Eye (tissue), 1 donor: ENCODE measurements at regions not wholly inside any gene's neighbourhood (a gene's known extent, or its start where the extent isn't known, plus 50 kb on each side); places are given as distances from the start of the nearest gene placed in this dataset.

Experiments used
- DNase-seq: peaks from one replicate; pipeline ENCODE4 v3.0.0-alpha.2; 2015

DNA sequence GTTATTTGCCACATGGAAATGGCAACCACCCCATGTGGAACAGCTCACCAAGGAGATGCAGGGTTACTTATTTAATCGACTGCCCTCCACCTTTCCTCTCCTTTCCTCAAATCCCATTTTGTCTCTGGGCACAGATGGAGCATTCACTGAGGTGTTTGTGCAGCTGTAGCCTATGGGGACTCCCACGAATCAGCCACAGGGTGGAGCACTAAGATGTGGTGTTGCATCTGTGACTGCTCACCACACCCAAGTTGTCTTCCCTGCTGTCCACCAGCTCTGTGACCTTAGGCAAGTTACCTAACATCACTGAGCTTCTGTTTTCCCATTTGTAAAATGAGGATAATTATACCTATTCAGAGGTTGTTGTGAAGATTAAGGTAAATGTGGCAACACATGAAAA is 252.4 kb upstream of the CPEB2 start:
- DNase-seq: no peak

DNA sequence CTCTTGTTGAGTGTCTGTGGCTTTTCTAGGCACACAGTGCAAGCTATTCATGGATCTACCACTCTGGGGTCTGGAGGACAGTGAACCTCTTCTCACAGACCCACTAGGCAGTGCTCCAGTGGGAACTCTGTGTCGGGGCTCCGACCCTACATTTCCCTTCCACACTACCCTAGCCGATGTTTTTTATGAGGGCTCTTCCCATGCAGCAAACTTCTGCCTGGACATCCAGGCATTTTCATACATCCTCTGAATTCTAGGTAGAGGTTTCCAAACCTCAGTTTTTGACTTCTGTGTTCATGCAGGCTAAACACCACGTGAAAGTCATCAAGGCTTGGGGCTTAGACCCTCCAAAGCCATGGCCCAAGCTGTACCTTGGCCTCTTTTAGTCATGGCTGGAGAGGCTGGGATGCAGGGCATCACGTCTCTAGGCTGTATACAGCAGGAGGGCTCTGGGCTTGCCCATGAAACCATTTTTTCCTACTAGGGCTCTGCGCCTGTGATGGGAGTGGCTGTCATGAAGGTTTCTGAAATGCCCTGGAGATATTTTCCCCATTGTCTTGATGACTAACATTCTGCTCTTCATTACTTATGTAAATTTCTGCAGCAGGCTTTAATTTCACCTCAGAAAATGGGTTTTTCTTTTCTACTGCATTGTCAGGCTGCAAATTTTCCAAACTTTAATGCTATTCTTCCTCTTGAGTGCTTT is 249.8 kb upstream of the CPEB2 start:
- DNase-seq: no peak

GRCh38 chr4:14767142-14767541 is 235.1 kb upstream of the CPEB2 start:
- no peak for DNase-seq

DNA sequence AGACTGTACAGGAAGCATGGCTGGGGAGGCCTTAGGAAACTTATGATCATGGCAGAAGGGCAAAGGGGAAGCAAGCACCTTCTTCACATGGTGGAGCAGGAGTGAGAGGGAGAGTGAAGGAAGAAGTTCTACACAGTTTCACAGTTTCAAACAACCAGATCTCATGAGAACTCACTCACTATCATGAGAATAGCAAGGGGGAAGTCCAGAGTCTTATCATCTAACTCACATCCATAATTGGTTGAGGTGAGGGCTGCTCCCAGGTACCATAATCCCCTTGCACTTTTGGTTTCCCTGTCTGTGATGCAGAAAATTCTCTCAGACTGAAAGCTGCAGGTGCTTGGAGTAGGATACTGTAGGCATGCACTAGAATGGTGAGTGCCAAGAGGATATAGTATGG is 233.8 kb upstream of the CPEB2 start:
- no peak for DNase-seq

GRCh38 chr4:14769993-14770392 is 232.3 kb upstream of the CPEB2 start:
- peak; percentile 14 for DNase-seq

DNA sequence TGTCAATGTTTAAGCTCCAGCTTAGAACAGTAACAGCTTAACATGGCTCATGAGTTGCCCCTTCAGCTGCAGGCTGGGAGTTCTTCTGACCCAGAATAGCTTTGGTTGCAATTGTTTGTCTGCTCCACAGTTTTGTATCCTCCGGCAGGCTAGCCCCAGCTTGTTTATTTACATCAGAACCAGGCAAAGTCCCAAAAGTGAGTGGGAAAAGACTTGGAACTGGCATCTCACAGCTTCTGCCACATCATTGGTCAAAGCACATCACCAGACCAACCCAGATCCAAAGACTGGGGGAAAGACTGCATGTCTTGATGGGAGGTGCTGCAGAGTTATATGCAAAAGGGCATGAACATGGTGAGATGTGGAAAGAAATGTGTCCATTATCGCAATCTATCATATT is 231.2 kb upstream of the CPEB2 start:
- no peak for DNase-seq

DNA sequence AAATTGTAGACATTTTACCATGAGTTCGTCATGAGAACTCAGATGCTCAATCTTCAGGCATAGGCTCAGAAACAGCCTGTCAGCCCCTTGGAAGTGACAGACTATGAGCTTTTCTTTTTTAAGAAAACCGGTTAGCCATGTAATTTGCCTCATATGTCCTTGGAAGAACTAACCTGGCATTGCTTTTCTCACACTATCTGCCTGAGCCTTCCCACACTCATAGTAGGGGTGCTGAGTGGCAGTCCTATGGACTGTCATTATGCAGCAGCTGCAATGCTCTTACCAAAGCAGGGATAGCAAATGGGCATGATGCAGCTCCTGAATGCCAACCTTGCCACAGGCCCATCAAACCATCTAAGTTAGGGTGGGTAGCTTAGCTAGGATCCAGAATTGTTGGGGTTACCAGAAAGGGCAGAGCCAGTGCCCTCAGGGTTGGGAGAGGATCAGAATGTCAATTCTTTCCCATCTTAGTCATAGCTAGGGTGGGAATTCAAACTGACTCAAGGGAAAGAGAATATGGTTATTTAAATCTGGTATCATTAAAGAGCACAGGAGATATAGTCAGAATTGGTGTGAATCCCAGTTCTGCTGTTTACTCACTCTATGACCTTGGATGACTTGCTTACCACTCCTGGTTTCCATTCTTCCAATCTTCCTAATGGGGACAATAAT is 230.6 kb upstream of the CPEB2 start:
- no peak for DNase-seq

DNA sequence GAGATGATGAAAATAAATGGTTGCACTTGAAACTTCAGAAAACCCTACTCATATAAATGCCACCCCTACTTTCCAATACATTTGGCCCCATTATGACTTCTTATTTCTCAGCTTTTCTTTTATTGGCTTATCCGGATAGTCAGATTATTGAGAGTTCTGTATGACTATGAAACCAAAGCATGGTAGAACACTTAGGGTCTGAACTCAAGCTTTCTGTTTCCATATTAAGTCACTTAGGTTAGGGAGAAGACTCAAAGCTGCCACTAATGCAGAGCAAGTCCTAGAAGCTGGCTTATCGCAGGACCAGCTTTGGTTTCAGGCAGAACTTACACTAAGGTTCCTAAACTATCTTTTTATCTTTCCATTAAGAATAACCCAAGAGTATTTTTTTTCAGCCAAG is 229.9 kb upstream of the CPEB2 start:
- DNase-seq: no peak

GRCh38 chr4:14783011-14783877 is 219.0 kb upstream of the CPEB2 start:
- peak; percentile 64 for DNase-seq

GRCh38 chr4:14787221-14787620 is 215.1 kb upstream of the CPEB2 start:
- DNase-seq: no peak

GRCh38 chr4:14787894-14788293 is 214.4 kb upstream of the CPEB2 start:
- no peak for DNase-seq

DNA sequence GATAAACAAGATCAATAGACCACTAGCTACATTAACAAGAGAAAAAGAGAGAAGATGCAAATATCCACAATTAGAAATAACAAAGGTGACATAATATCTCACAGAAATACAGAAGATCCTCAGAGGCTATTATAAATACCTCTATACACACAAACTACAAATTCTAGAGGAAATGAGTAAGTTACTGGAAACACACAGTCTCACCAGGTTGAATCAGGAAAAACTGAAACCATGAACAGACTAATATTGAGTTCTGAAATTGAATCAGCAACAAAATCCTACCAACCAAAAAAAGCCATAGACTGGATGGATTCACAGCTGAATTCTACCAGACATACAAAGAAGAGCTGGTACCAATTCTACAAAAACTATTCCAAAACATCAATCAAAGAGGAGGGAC is 211.8 kb upstream of the CPEB2 start:
- no peak for DNase-seq

DNA sequence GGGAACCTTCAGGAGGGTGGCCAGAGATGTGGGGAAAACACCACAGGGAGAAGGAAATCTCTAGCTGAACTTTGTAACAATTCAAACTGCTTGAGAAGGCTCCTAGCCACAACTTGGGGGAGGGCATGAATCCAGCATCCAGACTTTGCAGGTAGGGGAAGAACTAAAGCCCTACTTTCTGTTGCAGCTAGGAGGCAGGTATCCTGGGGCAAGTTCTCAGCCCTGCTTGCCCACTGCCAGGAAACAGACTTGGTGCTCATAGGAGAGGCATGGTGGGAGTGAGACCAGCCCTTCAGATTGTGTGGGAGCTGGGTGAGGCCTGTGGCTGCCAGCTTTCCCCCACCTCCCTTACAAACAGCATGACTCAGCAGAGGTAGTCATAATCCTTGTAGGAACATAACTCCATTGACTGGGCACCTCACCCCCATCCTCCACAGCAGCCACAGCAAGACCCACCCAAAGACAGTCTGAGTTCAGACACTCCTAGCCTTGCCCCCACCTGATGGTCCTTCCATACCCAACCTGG is 209.5 kb upstream of the CPEB2 start:
- no peak for DNase-seq

DNA sequence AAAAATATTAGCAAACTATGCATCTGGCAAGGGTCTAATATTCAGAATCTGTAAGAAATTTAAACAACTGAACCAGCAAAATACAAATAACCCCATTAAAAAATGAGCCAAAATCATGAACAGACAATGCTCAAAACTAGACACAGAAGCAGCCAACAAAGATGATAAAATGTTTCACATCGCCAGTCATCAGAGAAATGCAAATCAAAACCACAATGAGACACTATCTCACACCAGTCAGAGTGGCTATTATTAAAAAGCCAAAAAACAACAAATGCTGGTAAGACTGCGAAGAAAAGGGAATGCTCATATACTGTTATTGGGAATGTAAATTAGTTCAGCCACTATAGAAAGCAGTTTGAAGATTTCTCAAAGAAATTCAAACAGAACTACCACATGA is 201.3 kb upstream of the CPEB2 start:
- DNase-seq: no peak

DNA sequence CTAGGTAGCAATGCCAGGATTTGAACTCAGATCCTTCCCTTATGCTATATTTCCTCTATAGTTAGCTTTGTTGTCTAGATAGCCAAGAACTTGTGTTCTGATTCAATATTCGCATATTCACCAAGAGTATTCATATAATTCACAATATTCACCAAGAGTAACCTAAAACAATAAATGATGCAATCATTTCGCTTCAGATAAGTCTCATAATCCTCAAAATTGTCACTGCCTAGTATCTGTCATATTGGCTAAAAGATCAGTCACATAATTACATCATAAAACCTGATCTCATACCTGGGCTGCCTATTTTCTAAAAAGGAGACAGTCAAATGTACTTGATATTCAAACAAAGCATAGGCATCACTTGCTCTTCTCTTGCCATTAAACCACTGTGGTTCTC is 199.7 kb upstream of the CPEB2 start:
- no peak for DNase-seq

DNA sequence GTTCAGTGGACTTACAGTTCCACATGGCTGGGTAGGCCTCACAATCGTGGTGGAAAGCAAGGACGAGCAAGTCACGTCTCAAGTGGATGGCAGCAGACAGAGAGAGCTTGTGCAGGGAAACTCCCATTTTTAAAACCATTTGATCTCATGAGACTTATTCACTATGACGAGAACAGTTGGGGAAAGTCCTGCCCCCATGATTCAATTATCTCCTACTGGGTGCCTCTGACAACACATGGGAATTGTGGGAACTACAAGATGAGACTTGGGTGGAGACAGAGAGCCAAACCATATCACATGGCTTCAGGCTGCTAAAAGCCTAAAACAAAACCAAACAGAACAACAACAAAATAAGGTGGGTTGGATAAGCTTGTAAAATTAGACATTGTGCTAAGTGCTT is 194.4 kb upstream of the CPEB2 start:
- no peak for DNase-seq

DNA sequence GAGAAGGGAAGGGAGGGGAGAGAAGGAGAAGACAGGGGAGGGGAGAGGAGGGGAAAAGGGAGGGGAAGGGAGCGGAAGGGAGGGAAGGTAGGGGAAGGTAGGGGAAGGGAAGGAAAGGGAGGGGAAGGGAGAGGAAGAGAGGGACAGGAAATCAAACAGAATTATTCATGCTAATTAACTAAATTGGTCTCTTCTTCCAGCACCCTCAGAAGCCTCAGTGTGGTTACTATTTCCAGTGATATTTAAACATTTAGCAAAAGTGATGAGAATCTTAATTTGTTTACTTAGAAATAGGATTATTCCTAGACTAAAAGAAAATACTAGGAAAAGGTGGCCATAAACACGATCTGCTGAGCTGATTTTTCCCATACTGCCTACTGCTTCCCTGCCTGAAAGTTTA is 193.1 kb upstream of the CPEB2 start:
- DNase-seq: no peak

DNA sequence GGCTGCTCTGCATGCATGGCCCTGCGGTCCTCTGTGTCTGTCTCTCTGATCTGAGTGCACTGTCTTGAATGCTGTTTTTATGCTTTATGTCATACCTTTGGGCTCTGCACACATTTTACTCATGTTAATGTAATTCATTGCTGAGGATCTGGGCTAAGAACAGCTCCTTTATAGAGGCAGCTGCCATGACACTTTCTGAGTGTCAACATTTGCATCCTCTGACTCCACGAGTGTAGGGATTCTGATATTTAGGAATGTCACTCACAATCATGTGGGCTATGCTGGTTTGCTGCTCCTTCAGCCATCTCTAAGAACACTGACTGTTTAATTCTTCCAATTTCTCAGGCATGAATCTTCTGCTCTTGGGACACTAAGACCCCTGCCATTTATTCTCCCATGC is 192.2 kb upstream of the CPEB2 start:
- no peak for DNase-seq

GRCh38 chr4:14810568-14810967 is 191.7 kb upstream of the CPEB2 start:
- no peak for DNase-seq

DNA sequence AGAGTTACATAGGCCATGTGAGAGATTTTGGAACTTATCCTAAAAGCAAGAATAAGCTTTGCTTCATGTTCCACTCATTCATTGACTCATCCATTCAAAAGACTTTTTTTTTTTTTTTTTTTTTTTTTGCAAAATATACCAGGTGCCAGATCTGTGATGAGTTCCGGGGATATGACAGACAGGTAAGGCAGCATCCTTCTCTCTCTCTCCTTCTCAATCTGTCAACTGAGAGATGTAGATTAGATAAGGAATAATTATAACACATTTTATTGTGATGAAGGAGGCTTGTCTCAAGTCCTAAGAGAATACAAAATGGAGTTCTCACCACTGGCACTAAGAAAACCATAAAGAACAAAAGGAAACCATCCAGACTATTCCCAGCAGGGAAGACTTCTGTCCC is 190.2 kb upstream of the CPEB2 start:
- DNase-seq: no peak

DNA sequence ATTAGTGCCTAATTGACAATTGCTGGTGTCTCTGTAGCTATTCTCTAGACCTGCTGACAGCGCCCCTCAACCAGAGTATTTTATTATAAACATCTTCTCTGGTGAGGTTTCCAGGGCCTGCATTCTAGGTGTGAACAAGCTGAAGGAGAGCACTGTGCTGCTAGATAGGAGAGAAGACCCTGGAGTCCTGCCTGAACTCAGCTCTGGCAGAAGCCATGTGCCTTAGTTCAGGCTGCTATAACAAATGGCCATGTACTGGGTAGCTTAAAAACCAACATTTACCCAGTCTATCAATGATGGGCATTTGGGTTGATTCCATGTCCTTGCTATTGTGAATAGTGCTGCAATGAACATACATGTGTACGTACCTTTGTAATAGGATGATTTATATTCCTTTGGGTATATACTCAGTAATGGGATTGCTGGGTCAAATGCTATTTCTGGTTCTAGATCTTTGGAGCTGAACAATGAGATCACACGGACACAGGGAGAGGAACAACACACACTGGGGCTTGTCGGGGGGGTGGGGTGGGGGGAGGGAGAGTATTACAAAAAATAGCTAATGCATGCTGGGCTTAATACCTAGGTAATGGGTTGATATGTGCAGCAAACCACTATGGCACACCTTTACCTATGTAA is 185.5 kb upstream of the CPEB2 start:
- no peak for DNase-seq

- no peak for DNase-seq
Measured at GRCh38 chr4:14824189-14824588, 178.1 kb upstream of the CPEB2 start.

GRCh38 chr4:14827111-14827510 is 175.2 kb upstream of the CPEB2 start:
- DNase-seq: peak; percentile 8
